H1 (cell line): ENCODE measurements at regions not wholly inside any gene's neighbourhood (a gene's known extent, or its start where the extent isn't known, plus 50 kb on each side); places are given as distances from the start of the nearest gene placed in this dataset.
A peak's percentile ranks its signal among the peaks of the same experiment; 100 is the strongest.

ENCODE experiments used
- CTCF ChIA-PET: fragments of 300-600 bp; sonication (Branson Sonifier 250); formaldehyde crosslinking; loops from one replicate; lab custom pipeline; 2021; ENCODE audit not compliant: partially characterized antibody; lab: Charles Lee
- POLR2A ChIA-PET: fragments of 300-600 bp; sonication (Branson Sonifier 250); formaldehyde crosslinking; loops from one replicate; lab custom pipeline; 2021; ENCODE audit warnings: inconsistent platforms; ENCODE audit not compliant: partially characterized antibody; lab: Charles Lee
- DNase-seq, 2 experiments: peaks; one replicate each; pipeline versions ENCODE4 v3.0.0 to v3.0.0-alpha.2; 2010 to 2022; ENCODE audit warnings: low spot score in 2 of 2, low read depth in 1 of 2, mixed read lengths in 1 of 2
- FAIRE-seq: peaks from 2 replicates; lab custom pipeline; 2011; peaks lifted over from hg19 to GRCh38; lab: Jason Lieb, UNC
- H2AFZ ChIP-seq: 2 replicates; pipeline ENCODE4 v1.8.1; 2012; ENCODE audit warnings: low read length, inconsistent platforms
- H2AK5ac ChIP-seq: 2 replicates; pipeline ENCODE4 v1.6.1; 2013; ENCODE audit warnings: low read depth, low read length
- H2BK120ac ChIP-seq: replicated peaks from 2 replicates; pipeline ENCODE3; 2013; ENCODE audit warnings: low read depth, low read length, inconsistent platforms
- H2BK12ac ChIP-seq: 2 replicates; pipeline ENCODE4 v1.6.1; 2013; ENCODE audit warnings: low read depth, low read length
- H2BK15ac ChIP-seq: 2 replicates; pipeline ENCODE4 v1.6.1; 2013; ENCODE audit warnings: low read length
- H2BK20ac ChIP-seq: 2 replicates; pipeline ENCODE4 v1.6.1; 2013; ENCODE audit warnings: low read length
- H2BK5ac ChIP-seq: 2 replicates; pipeline ENCODE4 v1.6.1; 2013; ENCODE audit warnings: low read depth, low read length
- H3K14ac ChIP-seq: 2 replicates; pipeline ENCODE4 v1.6.1; 2013; ENCODE audit warnings: inconsistent platforms; ENCODE audit not compliant: insufficient read length
- H3K18ac ChIP-seq: 2 replicates; pipeline ENCODE4 v1.6.1; 2013; ENCODE audit warnings: low read length; ENCODE audit errors: extremely low read depth
- H3K23ac ChIP-seq: 2 replicates; pipeline ENCODE4 v1.6.1; 2013; ENCODE audit warnings: inconsistent platforms; ENCODE audit not compliant: insufficient read length
- H3K23me2 ChIP-seq: 2 replicates; pipeline ENCODE4 v1.6.1; 2013; ENCODE audit warnings: low read depth, low read length
- H3K27ac ChIP-seq: 2 replicates; pipeline ENCODE4 v1.6.1; 2011; ENCODE audit warnings: low read depth, low read length, inconsistent platforms
- H3K27me3 ChIP-seq, 4 experiments: replicated peaks in 1 of 4; 1 replicate in 1 of 4; 2 replicates in 3 of 4; pipeline versions ENCODE4 v1.6.1 to v1.8.1; 2011 to 2013; ENCODE audit warnings: low read length in 3 of 4, mild to moderate bottlenecking in 3 of 4, inconsistent platforms in 2 of 4, mixed read lengths in 2 of 4, moderate library complexity in 1 of 4; ENCODE audit not compliant: control insufficient read depth in 3 of 4, insufficient read depth in 3 of 4; ENCODE audit errors: extremely low read depth in 1 of 4
- H3K36me3 ChIP-seq, 4 experiments: 2 replicates each; pipeline versions ENCODE4 v1.6.1 to v1.8.1; 2011 to 2013; ENCODE audit warnings: mild to moderate bottlenecking in 4 of 4, low read length in 3 of 4, moderate library complexity in 2 of 4, control low read depth in 1 of 4, inconsistent platforms in 1 of 4; ENCODE audit not compliant: insufficient read depth in 4 of 4, control insufficient read depth in 2 of 4
- H3K4ac ChIP-seq: replicated peaks from 2 replicates; pipeline ENCODE3; 2013; ENCODE audit warnings: low read length, low read depth, mixed read lengths, inconsistent platforms; ENCODE audit not compliant: insufficient read length
- H3K4me1 ChIP-seq, 4 experiments: replicated peaks in 1 of 4; 1 replicate in 1 of 4; 2 replicates in 3 of 4; pipeline versions ENCODE4 v1.6.1 to v1.8.1; 2011 to 2013; ENCODE audit warnings: low read length in 3 of 4, inconsistent platforms in 2 of 4, mixed read lengths in 1 of 4; ENCODE audit not compliant: insufficient read depth in 4 of 4, control insufficient read depth in 3 of 4
- H3K4me2 ChIP-seq, 2 experiments: 2 replicates each; pipeline versions ENCODE4 v1.6.1 to v1.8.1; 2011 to 2013; ENCODE audit warnings: low read depth in 2 of 2, low read length in 2 of 2, control low read depth in 1 of 2, inconsistent platforms in 1 of 2, mild to moderate bottlenecking in 1 of 2; ENCODE audit not compliant: insufficient read depth in 1 of 2
- H3K4me3 ChIP-seq, 4 experiments: fragments of 200-600, 300-600 bp in 1 of 4; sonication (generic), shearing (Covaris generic), sonication (Bioruptor Twin) in 1 of 4; 2 replicates each; pipeline versions ENCODE4 v1.5.1 to v1.8.1; 2011 to 2016; ENCODE audit warnings: low read length in 4 of 4, low read depth in 3 of 4, control low read depth in 2 of 4, inconsistent platforms in 2 of 4, mild to moderate bottlenecking in 2 of 4, mixed read lengths in 1 of 4, moderate library complexity in 1 of 4; ENCODE audit not compliant: insufficient read depth in 2 of 4; ENCODE audit errors: extremely low read depth in 1 of 4
- H3K56ac ChIP-seq: replicated peaks from 2 replicates; pipeline ENCODE3; 2013; ENCODE audit warnings: low read depth, mild to moderate bottlenecking, mixed read lengths, low read length, inconsistent platforms; ENCODE audit not compliant: insufficient read length
- H3K79me1 ChIP-seq: 2 replicates; pipeline ENCODE4 v1.6.1; 2013; ENCODE audit warnings: low read depth, low read length, control low read depth
- H3K79me2 ChIP-seq, 2 experiments: 2 replicates each; pipeline versions ENCODE4 v1.6.1 to v1.8.1; 2012 to 2013; ENCODE audit warnings: low read length in 2 of 2, mild to moderate bottlenecking in 2 of 2, inconsistent platforms in 1 of 2; ENCODE audit not compliant: insufficient read depth in 2 of 2, control insufficient read depth in 1 of 2
- H3K9ac ChIP-seq, 4 experiments: replicated peaks in 1 of 4; 1 replicate in 1 of 4; 2 replicates in 3 of 4; pipeline versions ENCODE4 v1.6.1 to v1.8.1; 2011 to 2013; ENCODE audit warnings: low read depth in 3 of 4, low read length in 3 of 4, control low read depth in 2 of 4, mild to moderate bottlenecking in 2 of 4, moderate library complexity in 2 of 4, inconsistent platforms in 1 of 4; ENCODE audit errors: extremely low read depth in 1 of 4
- H3K9me3 ChIP-seq, 2 experiments: 2 replicates each; pipeline versions ENCODE4 v1.6.1 to v1.8.1; 2012 to 2013; ENCODE audit warnings: mild to moderate bottlenecking in 2 of 2, moderate library complexity in 2 of 2, control low read depth in 1 of 2, inconsistent platforms in 1 of 2, low read depth in 1 of 2, low read length in 1 of 2, mixed read lengths in 1 of 2; ENCODE audit not compliant: insufficient read depth in 2 of 2
- H4K20me1 ChIP-seq, 2 experiments: replicated peaks in 1 of 2; 2 replicates each; pipeline versions ENCODE3 to v1.8.1; 2011 to 2013; ENCODE audit warnings: inconsistent platforms in 2 of 2, low read length in 2 of 2, mild to moderate bottlenecking in 1 of 2; ENCODE audit not compliant: insufficient read depth in 2 of 2, control insufficient read depth in 1 of 2
- H4K5ac ChIP-seq: 2 replicates; pipeline ENCODE4 v1.6.1; 2013; ENCODE audit warnings: low read length, low read depth, mixed read lengths, inconsistent platforms; ENCODE audit not compliant: insufficient read length
- H4K8ac ChIP-seq: 2 replicates; pipeline ENCODE4 v1.8.0; 2013; ENCODE audit warnings: mild to moderate bottlenecking, moderate library complexity, low read length, inconsistent platforms; ENCODE audit not compliant: insufficient read depth; ENCODE audit errors: extremely low read depth
- H4K91ac ChIP-seq: replicated peaks from 2 replicates; pipeline ENCODE3; 2013; ENCODE audit warnings: low read length, mixed read lengths, inconsistent platforms; ENCODE audit not compliant: insufficient read length
- CHD2 ChIP-seq: IDR thresholded peaks from 2 replicates; pipeline ENCODE4 v1.6.1; 2012; ENCODE audit warnings: low read length, improper control_type of control experiment
- TEAD4 ChIP-seq: IDR thresholded peaks from 2 replicates; pipeline ENCODE4 v1.6.1; 2012; ENCODE audit warnings: low read depth, low read length, inconsistent platforms, mixed read lengths
- WGBS, 2 experiments: shearing (Covaris generic) in 1 of 2; methylation state at CpG; one replicate each; pipeline versions ENCODE4 v1.1.6 to v1.1.7; 2013 to 2015; ENCODE audit warnings: low lambda C conversion rate in 2 of 2, mixed read lengths in 2 of 2, inconsistent platforms in 1 of 2, low coverage in 1 of 2, missing lambda C conversion rate in 1 of 2; ENCODE audit not compliant: insufficient replicate concordance in 2 of 2, insufficient coverage in 1 of 2, insufficient read length in 1 of 2; ENCODE audit errors: extremely low coverage in 1 of 2, missing lambda C conversion rate in 1 of 2; 5-methylcytosine and 5-hydroxymethylcytosine counted together

GRCh38 chr16:85256190-85256739 lies 144.0 kb upstream of the CIBAR2 start:
- Histone ChIP-seq H3K4me3 (no peak overlapping the region), H3K23me2 (no peaks in the 10 kb centered on the region), H2BK12ac (no peak overlapping the region), H3K4ac (no peak overlapping the region), H3K36me3 (no peaks in the 10 kb centered on the region), H2BK5ac (no peak overlapping the region), H3K23ac (no peak overlapping the region), H3K79me1 (peaks cover 3% of the 10 kb centered on the region), H4K20me1 (peaks cover 10 to 18% of the 10 kb centered on the region in 2 experiments), H2AK5ac (0 out of 2 replicates have a peak overlapping the region, but pooled peaks have one; percentile 5), H4K5ac (no peak overlapping the region), H3K27me3 (no peaks in the 10 kb centered on the region), H2AFZ (no peak overlapping the region)
- ChIA-PET POLR2A (interaction anchor here (1.7 to 1.8 kb wide), 2 partner anchors 8 to 11 kb away, joined by 4 read pairs; no protein-coding TSS in a partner anchor), CTCF (interaction anchor here (0.6 to 17.5 kb wide), 12 partner anchors 10 to 342 kb away, joined by 3 to 371 read pairs (median 4); no protein-coding TSS in a partner anchor)
- WGBS, 2 experiments = 91% methylated on average over 18 of the region's 18 CpGs; no CpG with 5 or more reads in 1 of the 2 experiments
- TF ChIP-seq CHD2 (no peak), TEAD4 (no peak)
- TF ChIP-seq, all 59 proteins: peak for 0
- no peak overlapping the region for H3K56ac ChIP-seq
- no peak overlapping the region for H3K27ac ChIP-seq
- peaks cover 0 to 13% (median 3%) of the 10 kb centered on the region in 4 experiments; a peak in 5 of 7 replicates for H3K4me1 ChIP-seq
- H4K8ac ChIP-seq = no peak overlapping the region; the same call in 1 of the 2 replicates
- no peak overlapping the region for H2BK15ac ChIP-seq
- no peak overlapping the region for H3K4me2 ChIP-seq
- H3K79me2 ChIP-seq = no peaks in the 10 kb centered on the region; a peak in 1 of 4 replicates
- H3K9me3 ChIP-seq = no peaks in the 10 kb centered on the region
- no peak overlapping the region for H3K14ac ChIP-seq
- DNase-seq = no peak
- H2BK120ac ChIP-seq = no peak overlapping the region
- H4K91ac ChIP-seq = no peak overlapping the region
- no peak overlapping the region for H2BK20ac ChIP-seq
- FAIRE-seq = no peak
- H3K18ac ChIP-seq = no peak overlapping the region
- no peak overlapping the region for H3K9ac ChIP-seq
